HG03108 (cell line): ENCODE measurements at regions not wholly inside any gene's neighbourhood (a gene's known extent, or its start where the extent isn't known, plus 50 kb on each side); places are given as distances from the start of the nearest gene placed in this dataset.
A peak's percentile ranks its signal among the peaks of the same experiment; 100 is the strongest.

Source experiments
- ATAC-seq: cut with Tn5 transposase; IDR thresholded peaks from one replicate; pipeline ENCODE4 v1.9.1; 2021; ENCODE audit warnings: moderate library complexity; ENCODE audit not compliant: unreplicated experiment

DNA sequence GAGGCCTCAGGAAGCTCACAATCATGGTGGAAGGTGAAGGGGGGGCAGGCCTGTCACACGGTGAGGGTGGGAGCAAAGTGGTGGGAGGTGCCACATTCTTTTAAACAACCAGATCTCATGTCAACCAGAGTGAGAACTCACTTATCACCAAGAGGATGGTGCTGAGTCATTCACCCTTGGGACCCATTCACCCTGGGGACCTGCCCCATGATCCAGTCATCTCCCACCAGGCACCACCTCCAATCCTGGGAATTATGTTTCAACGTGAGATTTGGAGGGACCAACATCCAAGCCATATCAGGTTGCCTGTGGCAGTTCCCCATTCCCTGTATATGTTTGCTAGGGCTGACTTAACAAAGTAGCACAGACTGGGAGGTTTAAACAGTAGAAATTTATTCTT is 318.4 kb upstream of the CLNK start:
- no peak for ATAC-seq

DNA sequence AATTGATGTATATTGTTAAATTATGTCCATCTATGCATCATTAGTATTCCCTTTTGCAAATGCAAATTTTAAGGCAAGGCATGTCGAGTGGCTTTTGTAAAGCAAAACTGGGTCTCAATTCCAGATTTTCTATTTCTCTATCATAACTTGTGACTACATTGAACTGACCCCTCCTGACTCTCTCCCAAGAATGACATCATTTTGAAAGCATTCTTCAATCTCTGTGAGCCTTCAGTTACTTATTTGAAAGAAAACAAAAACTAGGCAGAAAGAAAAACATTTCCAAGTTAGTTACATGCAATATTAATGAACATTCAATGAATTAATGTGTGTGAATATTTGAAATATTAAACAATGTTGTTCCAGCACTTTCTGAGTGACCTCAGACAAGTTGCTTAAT is 314.3 kb upstream of the CLNK start:
- no peak for ATAC-seq

DNA sequence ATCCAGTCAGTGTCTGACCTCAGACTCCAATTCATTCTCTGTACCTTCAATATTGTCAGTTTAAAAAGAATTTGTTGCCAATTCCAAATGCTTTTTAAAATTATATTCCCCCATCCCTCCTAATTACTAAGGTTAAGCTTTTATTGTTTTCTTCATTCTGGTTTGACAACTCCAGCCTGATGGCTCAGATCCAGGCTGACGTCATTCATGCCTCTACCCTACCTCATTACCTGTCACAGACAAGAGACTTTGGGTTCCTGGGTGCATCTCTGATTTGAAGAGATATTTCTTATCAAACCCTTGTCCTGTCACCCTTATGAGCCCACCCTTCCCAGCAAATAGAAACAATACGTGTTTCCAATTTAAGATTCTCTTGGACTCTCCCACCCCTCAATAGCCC is 300.2 kb upstream of the CLNK start:
- no peak for ATAC-seq

DNA sequence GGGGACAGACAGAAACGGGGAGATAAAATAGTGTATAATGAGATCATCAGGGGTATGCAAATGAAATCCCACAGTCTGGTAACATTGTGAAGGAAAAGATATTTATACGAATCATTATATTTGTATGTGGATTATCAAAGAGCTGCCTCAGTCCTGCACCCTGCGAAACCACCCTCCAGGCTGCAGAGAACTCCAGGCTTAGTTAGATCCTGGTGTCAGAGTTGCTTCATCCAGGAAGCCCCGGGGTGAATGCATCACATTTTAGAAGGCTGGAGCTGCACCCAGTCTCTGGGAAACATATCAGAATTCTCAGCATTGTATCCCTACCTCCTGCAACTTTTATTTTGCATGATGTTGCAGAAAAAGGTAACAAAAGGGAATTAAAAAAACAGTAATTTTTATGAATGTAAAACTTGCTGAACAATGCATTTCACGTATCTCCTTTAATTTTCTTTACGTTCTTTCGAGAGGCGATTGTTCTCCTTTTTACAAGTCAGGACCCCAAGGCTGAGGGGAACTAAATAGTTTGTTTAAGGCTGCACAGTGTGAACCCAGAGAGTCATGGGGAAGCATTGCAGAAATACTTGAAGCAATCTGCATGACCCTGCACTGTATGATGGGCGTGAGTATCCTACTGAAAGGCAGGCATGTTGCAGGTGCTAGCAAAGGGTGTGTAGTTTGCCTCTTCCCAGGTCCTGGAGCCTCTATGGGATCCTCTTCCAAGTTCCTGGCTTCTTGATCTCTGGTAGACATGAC is 299.5 kb upstream of the CLNK start:
- ATAC-seq = no peak

DNA sequence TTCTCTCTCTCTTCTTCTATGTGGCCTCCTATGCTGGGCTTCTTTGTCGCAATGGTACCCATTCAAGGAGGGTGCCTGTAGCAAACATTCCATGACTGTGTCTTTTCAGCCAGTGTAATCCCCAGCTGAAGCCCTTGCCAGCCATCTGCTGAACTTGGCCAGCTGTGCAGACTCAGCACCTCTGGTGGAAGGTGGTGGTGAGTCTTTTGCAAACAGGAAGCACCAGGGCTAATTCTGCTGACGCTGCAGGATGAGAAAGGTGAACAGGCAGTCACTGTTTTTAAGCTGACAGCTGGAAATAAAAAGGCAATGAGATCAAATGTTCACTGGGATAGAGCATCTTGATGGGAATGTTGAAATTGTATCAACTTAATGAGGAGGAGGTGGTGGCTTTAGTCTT is 298.7 kb upstream of the CLNK start:
- peak; percentile 63 for ATAC-seq

DNA sequence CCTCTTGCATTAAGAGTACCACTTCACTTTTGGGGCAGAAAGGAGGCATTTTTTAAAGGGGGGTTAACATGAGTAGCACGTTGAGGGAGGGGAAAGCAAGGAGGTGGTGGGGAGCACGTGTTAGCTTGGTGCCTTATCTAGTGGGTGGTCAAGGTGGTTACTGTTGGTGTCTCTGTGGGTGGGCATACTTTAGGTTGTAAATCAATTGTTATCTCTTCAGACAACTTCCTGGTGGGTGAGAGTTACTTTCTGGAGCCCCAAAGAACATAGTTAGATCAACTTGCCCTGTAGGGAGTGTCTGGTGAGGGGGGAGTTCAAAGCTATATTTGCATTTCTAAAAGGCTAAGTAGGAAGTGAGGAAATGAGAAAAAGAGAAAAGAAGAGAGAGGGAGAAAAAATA is 297.7 kb upstream of the CLNK start:
- no peak for ATAC-seq

DNA sequence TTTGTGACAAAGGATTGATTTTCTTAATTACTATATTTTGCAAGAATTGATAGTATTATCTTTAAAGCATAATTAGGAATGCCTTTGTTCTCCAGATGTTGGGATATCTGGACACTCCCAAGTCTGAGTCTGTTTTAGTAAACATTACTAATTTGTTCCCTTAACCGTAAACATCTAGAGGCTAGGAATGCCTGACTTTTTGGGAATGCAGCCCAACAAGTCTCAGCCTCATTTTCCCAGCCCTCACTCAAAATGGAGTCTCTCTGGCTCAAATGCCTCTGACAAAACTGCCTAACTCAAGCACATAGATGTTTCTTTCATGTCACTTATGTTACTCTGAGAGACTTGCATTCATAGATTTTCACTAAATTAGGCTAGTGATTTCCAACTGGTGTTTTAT is 297.0 kb upstream of the CLNK start:
- no peak for ATAC-seq

DNA sequence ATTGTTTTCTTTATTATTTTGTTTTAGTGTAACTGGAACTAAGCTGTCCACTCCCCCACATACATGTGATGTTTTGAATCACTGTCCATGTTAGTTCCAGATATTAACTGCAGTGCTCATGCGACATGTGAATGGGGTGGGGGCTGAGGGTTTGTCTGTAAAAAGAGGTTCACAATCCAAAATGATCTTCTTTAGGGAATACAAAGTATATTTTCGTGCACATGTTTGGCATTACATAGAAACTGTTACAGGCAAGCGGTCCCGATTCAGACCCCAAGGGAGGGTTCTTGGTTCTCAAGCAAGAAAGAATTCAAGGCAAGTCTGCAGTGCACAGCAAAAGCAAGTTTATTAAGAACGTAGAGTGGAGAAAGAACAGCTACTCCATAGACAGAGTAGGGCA is 296.5 kb upstream of the CLNK start:
- ATAC-seq = no peak

DNA sequence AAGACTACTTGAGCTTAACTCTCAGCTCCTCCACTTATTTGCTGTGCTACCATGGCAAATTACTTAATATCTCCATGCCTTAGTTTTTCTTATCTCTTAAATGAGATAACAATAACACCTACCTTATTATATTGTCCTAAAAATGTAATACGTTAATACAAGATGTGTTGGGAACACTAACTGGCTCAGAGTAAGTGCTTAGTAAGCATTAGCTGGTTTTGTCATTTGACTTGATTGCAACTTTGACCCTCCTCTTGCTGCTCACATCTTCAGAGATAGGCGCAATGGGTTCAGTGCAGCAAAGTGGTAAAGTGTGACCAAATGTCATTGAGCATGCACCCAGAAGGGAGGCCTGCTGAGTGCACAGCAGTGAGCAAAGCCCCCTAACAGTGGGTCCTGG is 294.5 kb upstream of the CLNK start:
- no peak for ATAC-seq

DNA sequence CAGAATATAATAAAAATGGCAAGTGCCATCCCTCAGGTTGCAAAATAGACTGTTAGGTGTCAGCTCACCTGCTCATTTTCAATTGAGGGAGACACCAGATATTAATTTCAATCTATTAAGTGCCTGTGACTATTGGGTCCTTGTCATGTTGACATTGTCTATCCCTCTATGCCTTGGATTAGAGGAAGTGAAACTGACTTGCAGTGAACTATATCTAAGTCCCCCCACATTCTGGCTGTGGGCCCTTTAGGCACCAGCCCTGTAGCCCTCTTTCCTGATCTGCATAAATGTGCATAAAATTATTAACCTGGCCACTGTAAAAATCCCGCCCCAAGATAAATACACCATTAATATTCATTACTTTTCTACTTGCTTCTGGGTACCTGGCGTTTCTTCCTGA is 293.0 kb upstream of the CLNK start:
- ATAC-seq = peak; percentile 79

DNA sequence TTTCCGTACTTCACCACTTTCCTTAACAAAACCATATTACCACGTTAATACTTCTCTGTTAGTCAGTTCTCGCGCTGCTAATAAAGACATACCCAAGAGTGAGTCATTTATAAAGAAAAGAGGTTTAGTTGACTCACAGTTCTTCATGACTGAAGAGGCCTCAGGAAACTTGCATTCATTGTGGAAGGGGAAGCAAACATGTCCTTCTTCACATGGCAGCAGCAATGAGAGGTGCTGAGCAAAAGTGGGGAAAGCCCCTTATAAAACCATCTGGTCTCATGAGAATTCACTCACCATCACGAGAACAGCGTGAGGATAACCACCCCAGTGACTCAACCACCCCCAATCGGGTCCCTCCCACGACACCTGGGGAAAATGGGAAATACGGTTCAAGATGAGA is 289.8 kb upstream of the CLNK start:
- ATAC-seq = no peak

DNA sequence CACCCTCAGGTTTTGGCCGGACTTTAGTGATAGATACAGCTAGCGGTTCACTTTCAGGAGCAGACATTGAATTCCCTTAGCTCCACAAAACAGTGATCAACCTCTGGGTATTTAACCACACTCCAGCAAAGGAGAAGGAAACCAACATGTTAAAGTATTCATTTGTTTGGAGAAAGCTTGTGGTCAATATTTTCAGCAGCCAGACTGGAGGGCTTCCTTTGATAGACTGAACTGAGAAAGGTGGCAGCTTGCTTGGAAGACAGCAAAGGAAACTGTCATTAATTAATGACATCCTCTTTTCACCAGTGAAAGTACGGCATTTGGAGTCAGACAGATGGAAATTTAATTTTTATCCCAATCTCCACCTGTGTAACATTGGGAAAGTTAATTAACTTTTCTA is 289.1 kb upstream of the CLNK start:
- no peak for ATAC-seq

DNA sequence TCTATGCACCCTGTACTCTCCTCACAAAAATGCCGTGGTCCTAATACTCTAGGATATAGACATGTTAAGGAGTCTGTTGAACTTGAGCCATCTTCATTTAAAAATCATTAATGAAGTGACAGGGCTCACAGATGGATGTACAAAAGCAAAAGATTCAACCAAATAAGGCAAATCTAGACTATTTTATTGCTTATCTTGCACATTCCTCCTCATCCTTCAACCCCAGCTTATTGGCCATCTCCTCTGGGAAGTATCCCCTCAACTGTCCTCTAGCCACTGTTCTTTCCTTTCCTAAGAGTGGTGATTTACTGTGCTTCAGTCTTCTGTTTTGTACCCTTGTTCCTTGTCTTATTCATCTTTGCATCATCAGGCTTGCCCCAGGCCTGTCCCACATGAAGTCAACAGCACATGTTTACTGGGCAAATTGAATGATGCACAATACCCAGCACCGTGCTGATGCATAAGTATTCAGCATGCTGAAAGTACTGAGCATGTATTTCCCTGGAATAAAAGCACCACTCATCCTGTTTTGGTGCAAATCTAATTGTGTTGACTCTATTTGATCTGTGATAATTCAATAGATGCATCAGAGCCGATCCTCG is 287.3 kb upstream of the CLNK start:
- ATAC-seq = no peak

DNA sequence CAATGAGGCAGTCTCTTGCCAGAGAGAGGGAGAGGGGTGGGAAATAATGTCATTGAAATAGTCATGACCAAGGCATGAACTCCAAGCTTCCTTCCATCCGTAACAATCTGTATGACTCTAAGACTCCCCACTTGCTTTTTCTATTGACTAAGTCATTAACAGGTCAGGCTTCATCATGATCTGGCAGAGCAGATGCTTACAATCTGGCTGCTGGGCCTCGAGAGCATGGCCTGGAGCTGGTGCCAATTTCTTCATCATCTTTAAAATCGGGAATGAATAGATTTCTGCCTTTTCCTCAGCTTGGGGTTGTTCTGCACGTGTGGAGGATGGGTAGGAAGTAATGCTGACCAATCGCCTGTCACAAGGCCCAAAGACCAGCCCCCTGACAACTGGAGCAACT is 280.6 kb upstream of the CLNK start:
- no peak for ATAC-seq

DNA sequence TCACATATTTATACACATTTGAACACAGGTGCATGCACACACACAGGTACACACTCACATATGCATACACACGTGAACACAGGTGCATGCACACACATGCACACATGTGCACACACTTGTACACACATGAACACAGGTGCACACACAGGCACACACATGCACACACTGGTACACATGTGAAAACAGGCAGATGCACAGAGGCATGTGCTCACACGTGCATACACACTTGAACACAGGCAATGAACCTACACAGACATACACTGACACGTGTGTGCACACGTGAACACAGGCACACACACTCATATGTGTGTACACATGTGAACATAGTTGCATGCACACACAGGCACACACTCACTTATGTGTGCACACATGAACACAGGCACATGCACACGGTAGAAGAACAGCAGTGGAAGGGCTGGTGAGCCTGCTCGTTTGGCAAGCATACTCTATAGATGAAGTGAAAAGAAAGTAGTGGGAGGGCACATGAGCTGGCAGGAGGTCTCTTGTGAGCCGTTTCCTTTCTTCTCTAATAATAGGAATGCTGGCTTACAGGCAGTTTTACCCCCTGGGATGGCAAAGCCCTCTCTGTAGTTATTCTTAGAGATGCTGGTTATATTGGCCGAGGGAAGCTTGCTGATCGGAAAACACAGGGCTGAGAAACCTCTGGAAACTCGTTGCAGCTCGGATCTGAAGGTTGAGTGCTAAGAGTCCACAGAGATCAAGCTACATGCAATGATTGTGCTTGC is 279.6 kb upstream of the CLNK start:
- ATAC-seq = no peak

DNA sequence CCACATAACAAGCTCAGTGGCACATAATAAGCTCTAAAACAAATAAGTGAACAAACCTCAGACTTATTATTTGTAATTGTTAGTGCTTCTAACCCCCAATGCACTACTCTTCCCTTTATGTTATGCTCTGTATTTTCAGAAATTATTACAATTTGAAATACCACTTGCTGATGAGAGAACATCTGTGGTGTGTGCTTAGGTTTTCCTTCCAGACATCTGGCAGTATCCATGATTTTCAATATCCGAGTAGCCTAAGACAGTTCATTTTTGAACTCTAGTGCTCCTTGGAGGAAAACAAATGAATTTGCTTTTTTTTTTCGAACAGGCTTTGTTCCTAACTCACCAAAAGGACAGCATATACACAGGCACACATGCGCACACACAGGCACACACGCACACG is 278.7 kb upstream of the CLNK start:
- ATAC-seq = no peak

DNA sequence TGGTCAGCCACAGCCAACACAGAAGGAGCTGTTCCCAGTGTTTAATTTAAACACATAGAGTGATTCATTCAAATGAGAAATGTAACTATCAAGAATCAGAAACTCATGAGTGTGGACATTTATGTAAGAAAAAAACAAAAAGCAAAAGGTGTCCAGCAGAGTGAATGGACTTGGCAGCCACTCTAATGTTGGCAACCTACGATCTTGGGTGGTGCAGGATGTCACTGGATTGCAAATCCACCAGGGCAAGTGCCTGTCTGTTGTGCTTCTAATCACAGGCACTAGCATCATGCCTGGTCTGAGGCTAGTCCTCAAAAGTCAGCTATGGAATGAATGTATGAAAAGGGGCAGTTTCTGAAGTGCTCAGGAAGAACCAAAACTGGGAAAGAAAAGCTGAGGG is 277.7 kb upstream of the CLNK start:
- no peak for ATAC-seq

DNA sequence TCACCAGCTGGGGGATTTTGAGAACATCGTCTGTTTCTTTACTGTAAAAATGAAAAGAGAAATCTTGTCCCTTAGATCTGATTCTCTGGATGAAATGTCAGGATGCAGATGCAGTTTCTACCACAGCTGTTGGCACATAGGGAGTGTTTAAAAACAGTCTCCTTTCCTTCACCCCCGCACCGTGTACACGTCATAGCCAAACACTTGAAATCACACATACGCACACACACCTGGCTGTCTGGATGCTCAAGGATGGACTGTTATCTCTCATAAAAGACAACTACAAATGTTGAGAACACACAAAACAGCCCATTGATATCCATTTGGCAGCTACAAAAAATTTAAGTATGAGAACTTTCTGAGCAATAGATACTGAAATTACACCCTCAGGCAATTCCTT is 275.8 kb upstream of the CLNK start:
- no peak for ATAC-seq

DNA sequence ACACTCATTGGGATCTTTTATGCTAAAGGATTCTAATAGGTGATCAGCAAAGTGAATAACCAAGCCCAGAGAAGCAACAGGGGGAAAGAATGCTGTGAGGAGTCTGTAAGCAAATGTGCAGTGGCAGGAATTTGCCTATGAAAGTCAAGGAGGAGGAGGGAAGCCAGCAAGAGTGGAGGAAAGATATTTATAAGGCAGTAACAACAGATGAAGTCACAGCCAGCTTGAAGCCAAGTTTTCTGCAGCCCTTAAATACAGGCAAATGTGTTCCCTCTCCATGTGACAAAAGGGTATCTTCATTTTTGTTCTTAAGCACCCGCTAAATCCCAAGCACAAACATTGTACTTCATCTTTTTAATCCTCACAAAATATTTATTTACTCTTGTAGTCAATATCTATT is 275.0 kb upstream of the CLNK start:
- ATAC-seq = no peak

DNA sequence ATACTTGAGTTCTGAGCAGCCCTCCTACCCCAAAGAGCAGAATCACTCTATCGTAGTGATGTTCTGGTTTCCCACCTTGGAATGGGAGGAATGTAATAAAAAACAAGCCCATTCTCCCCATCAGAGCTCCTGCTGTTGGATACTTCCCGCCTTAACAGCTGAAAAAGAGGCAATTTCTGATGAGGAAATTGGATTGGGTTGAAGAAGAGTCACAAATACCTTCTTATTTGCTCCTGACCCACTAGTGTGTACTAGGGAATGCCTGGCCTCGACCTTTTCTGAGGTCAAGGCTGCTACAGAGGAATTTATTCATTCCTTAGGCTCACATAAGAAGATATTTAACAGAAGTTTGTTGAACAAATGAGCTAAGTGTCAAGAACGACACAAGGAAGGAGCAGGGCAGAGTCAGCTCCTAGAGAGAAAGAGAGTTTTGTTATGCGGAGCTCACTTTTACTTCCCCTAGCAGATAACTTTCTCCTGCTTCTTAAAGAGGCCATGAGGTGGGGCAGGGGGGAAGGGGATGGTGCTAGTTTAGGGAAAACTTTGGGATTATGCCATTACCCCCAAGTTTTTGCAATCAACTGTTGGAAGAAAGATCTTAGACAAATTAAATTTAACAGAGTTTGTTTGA is 273.8 kb upstream of the CLNK start:
- no peak for ATAC-seq

DNA sequence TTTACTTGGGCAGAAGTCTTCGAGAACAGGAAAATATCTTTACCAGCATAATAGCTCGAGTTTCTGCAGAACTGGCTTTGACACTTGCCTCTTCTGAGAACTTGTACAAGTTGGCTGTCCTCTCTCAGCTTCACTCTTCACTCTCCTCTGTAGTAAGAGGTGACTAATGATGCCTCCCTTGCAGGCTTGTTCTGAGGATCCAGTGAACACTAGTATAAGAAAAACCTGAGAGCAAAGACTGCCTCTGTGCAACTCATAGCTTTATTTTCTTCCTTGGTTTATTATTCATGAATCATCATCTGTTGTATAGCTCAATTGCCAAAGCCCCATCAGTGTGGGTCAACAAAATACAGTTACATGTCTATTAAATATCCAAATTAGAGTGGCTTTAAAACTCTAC is 266.7 kb upstream of the CLNK start:
- ATAC-seq = no peak
